HG02938 (cell line): ENCODE measurements at regions not wholly inside any gene's neighbourhood (a gene's known extent, or its start where the extent isn't known, plus 50 kb on each side); places are given as distances from the start of the nearest gene placed in this dataset.
"Not testable (repeated sequence)": the region's sequence is repeated elsewhere in the genome, so short reads cannot be mapped to it uniquely, and the experiment has no call there.

Source experiments
- ATAC-seq: cut with Tn5 transposase; IDR thresholded peaks from one replicate; pipeline ENCODE4 v1.9.1; 2021; ENCODE audit warnings: mild to moderate bottlenecking, moderate library complexity; ENCODE audit not compliant: unreplicated experiment

DNA sequence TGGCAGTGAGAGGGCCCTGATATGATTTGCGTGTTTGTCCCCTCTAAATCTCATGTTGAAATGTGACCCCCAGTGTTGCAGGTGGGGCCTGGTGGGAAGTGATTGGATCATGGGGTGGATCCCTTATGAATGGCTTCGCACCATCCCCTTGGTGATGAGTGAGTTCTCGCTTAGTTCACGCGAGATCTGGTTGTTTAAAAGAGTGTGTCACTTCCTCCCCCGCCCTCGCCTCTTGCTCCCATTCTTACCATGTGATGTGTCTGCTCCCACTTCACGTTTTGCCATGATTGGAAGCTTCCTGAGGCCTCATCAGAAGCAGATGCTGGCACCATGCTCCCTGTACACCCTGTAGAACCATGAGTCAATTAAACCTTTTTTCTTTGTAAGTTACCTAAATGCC lies 319.9 kb upstream of the ID2 start:
- ATAC-seq, result no peak

GRCh38 chr2:8363161-8363560 lies 318.7 kb upstream of the ID2 start:
- no peak for ATAC-seq

DNA sequence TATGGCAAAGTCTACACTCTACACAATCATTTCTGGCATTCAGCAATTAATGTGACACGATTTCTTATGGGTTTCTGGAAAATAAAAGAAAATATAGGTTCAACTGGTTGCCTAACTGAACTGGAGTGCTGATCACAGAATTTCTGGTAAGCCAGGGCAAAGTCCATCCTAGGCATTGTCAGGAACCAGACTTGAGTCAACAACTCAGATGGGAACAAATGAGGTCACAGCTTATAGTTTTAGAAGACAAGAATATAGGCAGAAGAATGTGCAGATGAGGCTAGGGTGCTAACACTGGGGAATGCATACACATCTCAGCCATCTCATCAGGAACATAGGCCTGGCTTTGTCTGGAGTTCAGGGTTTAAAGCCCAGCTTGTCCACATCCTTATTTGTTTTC lies 317.2 kb upstream of the ID2 start:
- no peak for ATAC-seq

GRCh38 chr2:8365331-8365910 lies 316.4 kb upstream of the ID2 start:
- ATAC-seq, result no peak

- no peak for ATAC-seq
Observed at GRCh38 chr2:8367833-8368232, 314.0 kb upstream of the ID2 start.

- ATAC-seq, result peak; percentile 62
Observed at GRCh38 chr2:8368463-8368862, 313.4 kb upstream of the ID2 start.

- ATAC-seq, result no peak
Observed at GRCh38 chr2:8369522-8369921, 312.3 kb upstream of the ID2 start.

DNA sequence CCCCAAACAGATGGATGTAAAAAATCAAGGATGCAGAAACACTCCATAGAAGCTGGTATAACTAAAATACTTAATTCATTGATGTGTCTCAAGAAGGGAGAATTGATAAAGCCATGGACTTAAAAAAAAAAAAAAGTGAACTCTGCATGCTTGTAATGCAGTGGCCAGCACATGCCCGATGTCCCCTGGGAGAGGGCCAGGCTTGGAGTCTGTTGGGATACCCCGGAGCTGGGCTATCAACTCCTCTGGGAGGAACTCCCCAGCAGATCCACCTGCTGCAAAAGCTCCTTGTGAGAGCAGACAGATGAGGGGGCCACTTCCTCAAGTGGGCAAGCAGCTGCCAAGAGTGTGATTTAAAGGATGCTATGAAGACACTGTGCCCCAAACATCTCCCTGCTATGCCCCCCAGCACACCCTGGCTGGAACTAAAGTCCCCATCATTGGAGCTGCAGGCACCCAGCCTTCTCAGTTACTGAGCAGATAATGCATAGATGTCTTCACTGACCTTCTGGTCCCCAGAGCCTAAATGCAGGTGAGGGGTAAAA lies 311.5 kb upstream of the ID2 start:
- no peak for ATAC-seq

- no peak for ATAC-seq
Observed at GRCh38 chr2:8371653-8372052, 310.2 kb upstream of the ID2 start.

DNA sequence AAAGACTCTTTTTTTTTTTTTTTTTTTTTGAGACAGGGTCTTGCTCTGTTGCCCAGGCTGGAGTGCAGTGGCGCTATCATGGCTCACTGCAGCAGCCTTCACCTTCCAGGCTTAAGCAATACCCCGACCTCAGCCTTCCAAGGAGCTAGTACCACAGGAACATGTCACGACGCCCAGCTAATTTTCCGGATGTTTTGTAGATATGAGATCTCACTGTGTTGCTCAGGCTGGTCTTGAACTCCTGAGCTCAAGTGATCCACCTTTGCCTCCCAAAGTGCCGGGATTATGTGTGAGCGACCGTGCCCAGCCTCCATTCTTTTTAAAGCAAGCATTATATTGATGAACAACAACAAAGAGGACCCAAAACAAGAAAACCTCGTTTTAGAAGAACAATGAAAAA lies 307.1 kb upstream of the ID2 start:
- ATAC-seq, result no peak

DNA sequence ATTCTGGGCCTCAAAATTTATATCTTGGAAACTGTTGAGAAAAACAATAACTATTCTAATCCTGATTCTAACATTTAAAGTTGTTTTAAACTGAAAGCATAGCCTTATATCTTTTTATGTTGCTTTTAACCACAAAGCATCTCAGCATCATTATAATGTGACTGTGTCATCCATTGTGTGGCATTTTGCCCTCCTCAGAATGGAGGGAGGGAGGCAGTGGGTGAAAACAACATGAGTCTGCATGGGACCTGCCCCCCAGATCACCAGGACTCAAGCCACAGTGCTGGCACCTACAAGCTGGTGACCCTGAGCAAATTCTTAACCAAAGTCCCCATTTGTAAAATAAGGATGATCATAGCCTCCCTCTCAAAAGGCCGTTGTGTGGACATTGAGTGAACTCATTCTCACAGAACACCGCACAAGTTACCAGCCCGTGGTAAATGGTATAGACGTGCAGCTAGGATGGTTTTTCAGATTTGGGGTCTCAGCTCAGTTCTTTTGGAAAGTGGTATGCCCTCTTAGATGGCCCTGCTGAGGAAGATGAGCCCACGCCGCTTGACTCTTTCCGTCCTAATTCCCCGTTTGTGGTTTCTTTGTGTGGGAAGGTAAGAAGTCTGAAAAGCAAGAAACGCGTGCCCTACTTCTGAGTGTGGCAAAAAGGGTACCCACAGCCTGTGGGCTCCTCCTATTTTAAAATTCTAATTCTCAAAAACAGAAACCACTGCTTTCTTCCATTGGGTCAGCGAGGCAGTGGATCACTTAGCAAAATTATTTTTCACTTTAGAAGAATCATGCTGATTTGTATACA lies 305.0 kb upstream of the ID2 start:
- ATAC-seq, result no peak

DNA sequence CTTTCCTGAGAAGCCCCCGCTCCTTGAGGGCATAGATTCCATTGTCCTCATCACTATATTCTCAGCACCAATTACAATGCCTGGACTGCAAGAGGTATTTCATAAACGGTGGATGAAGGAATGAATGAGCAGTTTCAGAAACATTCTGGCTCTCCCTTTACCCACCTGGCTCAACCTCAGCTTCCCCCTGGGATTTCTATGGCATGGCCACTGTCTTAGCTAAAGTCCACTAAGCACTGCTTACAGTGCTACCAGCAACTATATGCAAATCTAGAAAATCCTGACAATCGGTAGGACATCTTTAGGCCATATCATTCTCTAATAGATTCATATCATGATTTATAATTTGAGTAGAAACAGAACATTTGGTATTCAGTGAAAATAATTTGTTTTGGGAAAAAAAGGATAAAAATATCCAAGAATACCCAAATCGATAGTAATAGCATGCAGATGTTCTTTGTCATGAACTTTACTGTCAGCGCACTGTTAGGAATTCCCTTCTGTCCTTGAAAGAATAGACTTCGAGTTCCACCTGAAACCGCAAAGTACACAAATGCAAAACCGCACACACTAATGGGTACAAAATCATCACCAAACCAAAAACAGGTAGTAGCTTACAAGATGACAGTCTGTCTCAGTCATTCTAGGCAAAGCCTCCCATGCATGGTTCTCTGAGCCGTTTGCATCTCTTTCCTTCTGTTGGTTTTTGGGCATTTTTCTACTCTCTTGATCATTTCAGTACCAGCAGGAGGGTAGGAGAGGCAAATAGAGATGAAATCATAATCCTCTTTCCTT lies 303.6 kb upstream of the ID2 start:
- ATAC-seq, result peak; percentile 69

GRCh38 chr2:8379128-8379527 lies 302.7 kb upstream of the ID2 start:
- no peak for ATAC-seq

DNA sequence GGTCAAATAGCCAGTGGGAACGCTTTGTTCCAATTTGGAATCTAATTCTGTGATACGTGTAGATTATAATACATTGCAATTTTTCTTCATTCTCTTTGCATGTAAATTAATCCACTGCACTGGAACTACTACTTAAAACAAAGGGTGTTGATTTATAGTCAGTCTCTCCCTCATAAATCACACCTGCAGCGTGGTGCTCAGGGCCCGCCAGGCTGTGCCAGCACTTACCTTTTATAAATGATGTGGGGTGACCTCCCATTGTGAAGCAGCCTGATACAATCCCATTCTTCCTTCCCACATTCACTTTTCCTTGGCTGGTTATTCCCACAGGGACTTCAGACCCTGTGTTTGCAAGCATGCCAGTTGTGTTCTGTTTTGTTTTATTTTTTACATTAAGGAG lies 302.3 kb upstream of the ID2 start:
- ATAC-seq, result no peak

GRCh38 chr2:8380026-8380425 lies 301.8 kb upstream of the ID2 start:
- ATAC-seq, result peak; percentile 17

GRCh38 chr2:8380566-8380965 lies 301.3 kb upstream of the ID2 start:
- peak; percentile 60 for ATAC-seq

- no peak for ATAC-seq
Observed at GRCh38 chr2:8382485-8382884, 299.4 kb upstream of the ID2 start.

DNA sequence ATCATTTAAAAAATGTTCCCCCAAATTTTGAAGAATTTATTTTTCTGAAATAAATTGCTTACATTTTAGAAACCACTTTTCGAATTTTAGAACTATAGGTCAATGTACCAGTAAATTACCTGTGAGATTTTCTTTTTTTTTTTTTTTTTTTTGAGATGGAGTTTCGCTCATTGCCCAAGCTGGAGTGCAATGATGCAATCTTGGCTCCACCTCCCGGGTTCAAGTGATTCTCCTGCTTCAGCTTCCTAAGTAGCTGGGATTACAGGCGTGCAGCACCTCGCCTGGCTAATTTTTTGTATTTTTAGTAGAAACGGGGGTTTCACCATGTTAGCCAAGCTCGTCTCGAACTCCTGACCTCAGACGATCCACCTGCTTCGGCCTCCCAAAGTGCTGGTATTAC lies 295.1 kb upstream of the ID2 start:
- not testable (repeated sequence) for ATAC-seq

DNA sequence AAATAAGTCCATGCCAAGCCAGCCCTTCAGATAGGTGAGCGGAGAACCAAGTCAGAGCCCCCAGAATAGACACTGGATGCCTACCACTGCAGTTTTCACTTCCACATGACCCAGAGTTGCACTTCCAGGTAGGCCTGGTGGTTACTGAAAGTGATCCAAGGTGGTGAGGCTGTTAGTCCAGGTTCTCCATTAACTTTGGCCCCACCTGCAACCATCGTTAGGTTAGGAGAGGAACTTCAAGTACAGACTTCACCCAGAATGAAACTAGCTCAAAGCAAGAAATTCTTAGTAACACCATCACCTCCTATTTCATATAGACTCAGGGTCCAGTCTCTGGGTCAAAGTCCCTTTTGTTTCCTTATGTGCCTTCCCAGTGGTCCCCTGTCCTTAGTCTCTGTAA lies 293.1 kb upstream of the ID2 start:
- peak; percentile 73 for ATAC-seq

- no peak for ATAC-seq
Observed at GRCh38 chr2:8389431-8390108, 292.3 kb upstream of the ID2 start.

DNA sequence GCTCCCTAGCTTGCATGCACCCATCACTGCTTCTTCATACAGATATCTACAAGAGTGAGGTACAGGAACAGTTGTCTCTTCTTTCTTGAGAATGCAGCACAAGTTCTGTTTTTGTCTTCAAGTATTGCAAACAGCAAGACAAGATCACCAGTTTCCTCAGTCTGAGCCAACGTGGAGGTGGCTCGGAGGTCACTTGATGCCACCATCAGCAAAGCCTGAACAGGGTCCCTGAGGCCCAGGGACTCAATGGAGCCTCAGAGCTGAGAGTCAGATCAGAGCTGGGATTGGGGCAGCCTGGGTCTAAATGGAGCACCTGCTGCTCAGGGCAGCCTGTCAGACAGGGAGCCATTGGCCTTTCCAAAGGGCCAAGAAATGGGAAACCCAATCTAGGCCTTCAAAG lies 290.7 kb upstream of the ID2 start:
- no peak for ATAC-seq
